GM12891 (cell line): ENCODE measurements at regions not wholly inside any gene's neighbourhood (a gene's known extent, or its start where the extent isn't known, plus 50 kb on each side); places are given as distances from the start of the nearest gene placed in this dataset.

Source experiments
- DNase-seq: peaks from one replicate; pipeline ENCODE4 v3.0.0; 2011; ENCODE audit warnings: low spot score; ENCODE audit not compliant: insufficient read length
- FAIRE-seq: peaks from 2 replicates; lab custom pipeline; 2011; peaks lifted over from hg19 to GRCh38; lab: Jason Lieb, UNC
- PAX5 ChIP-seq: IDR thresholded peaks from 2 replicates; pipeline ENCODE4 v1.6.1; 2011; ENCODE audit warnings: low read length, moderate library complexity, mild to moderate bottlenecking; ENCODE audit not compliant: insufficient read depth, severe bottlenecking
- POLR2A ChIP-seq: IDR thresholded peaks from 2 replicates; pipeline ENCODE4 v1.6.1; 2011; ENCODE audit warnings: low read depth, low read length, control low read depth
- POLR2AphosphoS5 ChIP-seq: IDR thresholded peaks from 2 replicates; pipeline ENCODE4 v1.6.1; 2011; ENCODE audit warnings: low read depth, low read length, control low read depth
- POU2F2 ChIP-seq: IDR thresholded peaks from 2 replicates; pipeline ENCODE4 v1.6.1; 2011; ENCODE audit warnings: low read depth, mild to moderate bottlenecking, control low read depth, low read length, moderate library complexity
- SPI1 ChIP-seq: IDR thresholded peaks from 2 replicates; pipeline ENCODE4 v1.6.1; 2011; ENCODE audit warnings: low read depth, low read length, control low read depth
- TAF1 ChIP-seq: IDR thresholded peaks from 2 replicates; pipeline ENCODE4 v1.6.1; 2011; ENCODE audit warnings: low read depth, low read length, control low read depth

- TF ChIP-seq SPI1 (no peak), TAF1 (no peak), POU2F2 (no peak), POLR2AphosphoS5 (no peak), POLR2A (no peak), PAX5 (no peak)
- DNase-seq = no peak
- FAIRE-seq = no peak
These were observed 63.2 kb upstream of the DLX6 start for GRCh38 chr7:96942112-96942511.

- FAIRE-seq = no peak
- DNase-seq = no peak
- TF ChIP-seq POLR2A (no peak), POU2F2 (no peak), SPI1 (no peak), TAF1 (no peak), PAX5 (no peak), POLR2AphosphoS5 (no peak)
These were observed 55.6 kb upstream of the DLX6 start for GRCh38 chr7:96949766-96950165.

GRCh38 chr7:96952974-96953391 is 52.4 kb upstream of the DLX6 start:
- DNase-seq = no peak
- FAIRE-seq = no peak
- no peak for TF ChIP-seq POLR2AphosphoS5
- TF ChIP-seq PAX5 = no peak
- no peak for TF ChIP-seq SPI1
- no peak for TF ChIP-seq POU2F2
- no peak for TF ChIP-seq POLR2A
- TF ChIP-seq TAF1 = no peak

DNA sequence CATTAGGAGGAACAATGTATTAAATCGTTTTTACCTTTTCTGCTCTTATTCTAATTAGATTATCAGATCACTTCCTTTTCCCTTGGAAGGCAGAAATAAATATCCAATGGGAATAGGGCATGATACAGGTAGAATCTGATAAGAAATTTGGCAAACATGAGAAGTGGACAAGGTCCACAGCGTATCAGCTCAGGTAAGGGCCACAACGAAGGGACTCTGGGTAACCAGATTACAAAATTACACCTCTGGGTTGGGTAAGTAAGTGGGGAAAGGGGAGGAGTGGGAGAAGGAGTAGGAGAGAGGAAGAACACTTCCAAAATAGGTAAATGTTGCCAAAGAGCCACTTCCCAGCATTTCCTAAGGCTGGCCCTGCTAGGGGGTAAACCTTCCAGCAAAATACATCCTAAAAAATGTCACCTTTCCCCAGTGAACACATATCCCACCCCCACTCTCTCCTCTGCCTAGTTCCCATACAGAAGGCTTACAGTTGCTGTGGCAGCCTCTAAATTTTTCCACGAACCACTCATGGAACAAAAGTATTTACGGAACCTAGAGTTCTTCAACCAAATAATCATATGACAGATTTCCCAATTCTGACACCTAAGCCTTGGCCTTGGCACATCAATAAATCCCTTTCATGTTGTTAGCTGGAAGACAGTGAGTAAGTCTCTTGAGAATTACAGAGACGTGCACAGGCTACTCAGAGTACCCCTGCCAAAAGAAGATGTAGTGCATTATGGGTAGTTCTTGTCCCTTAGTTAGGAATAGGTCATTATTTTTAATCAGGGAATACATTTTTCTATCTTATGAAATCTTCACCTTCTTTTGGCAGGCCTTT is 51.5 kb upstream of the DLX6 start:
- FAIRE-seq (no peak), DNase-seq (no peak)
- TF ChIP-seq SPI1 (no peak), POU2F2 (no peak), POLR2A (no peak), POLR2AphosphoS5 (no peak), PAX5 (no peak), TAF1 (no peak)
